Effector CD8-positive, alpha-beta T cell (primary cell): ENCODE measurements at regions not wholly inside any gene's neighbourhood (a gene's known extent, or its start where the extent isn't known, plus 50 kb on each side); places are given as distances from the start of the nearest gene placed in this dataset.

Experiments used
- DNase-seq: peaks from one replicate; lab custom pipeline; 2025; lab: John Stamatoyannopoulos, UW

DNA sequence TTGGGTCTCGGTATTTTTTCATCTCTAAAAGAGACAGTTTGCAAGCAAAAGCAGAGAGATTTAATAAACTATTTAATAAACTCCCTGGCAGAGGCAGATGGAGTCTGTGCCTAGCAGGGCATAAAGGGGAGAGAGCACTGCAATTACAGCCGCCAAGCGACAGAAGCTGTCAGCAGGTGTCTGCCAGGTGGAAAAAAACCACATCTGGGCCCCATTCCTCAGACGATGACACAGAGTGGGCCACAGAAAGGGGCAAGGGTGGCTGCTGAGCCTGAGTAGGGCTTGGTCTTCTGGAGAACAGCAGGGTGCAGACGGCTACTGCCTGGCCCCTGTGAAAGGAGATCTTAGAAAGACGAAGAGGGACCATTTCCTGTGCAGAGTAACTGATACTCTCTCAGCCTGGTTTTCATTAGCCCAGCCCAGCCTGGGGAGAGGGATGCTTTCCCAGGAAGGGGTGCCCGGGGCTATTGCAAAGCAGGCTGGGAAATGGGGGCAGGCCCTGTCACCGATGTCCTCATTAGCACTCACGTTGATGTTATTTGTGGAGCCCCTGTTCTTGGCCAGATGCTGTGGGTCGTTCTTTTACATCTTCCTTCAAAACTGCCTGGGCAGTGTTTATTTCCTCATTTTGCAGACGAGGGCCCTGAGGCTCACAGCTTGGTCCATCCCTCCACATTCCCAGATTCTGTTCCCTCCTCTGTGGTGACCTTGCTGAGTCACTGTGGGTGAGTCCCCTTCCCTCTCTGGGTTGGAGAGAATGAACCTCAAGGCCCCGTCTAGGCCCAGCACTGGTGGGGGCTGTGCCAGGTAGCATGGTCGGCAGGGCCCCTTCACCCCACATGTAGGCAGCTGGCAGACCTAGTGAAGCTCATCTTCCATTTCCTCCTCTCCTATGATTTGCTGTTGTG, 472.7 kb downstream of the PTPRU start:
- no peak for DNase-seq

DNA sequence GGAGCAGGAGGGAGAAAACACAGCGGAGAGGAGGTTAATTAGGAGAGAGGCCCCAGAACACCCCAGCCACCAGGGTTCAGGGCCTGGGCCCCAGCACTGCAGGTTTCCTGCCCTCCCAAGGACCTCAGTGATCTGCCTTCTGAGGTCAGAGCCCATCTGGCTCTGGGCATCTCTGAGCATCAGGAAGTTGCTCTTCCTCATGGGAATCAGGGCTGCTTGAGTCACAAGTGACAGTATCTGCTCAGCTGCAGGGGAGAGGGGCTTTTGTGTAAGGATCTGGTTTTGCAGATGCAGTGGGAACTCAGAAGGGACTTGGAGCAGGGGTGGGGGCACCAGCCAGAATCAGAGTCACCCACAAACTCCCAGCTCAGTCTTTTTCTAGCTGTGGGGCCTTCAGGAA, 472.1 kb downstream of the PTPRU start:
- DNase-seq = no peak

DNA sequence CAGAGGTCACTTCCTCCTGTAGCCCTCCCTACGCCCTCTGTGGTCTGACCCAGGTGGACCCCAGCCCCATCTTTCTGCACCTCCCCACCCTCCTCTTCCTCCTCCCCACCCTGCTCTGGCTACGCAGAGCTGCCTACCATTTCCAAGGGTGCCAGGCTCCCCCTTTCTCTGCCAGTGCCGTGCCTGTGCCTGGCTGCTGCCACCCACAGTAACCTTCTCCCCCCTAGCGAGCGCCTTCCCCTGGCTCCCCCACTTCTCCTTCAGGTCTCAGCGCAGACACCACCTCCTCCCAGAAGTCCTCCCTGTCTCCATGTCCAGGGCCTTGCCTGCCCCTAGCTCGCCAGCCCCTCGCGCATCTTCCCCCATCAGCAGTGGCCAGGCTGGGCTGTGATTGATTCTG, 471.5 kb downstream of the PTPRU start:
- DNase-seq = no peak

DNA sequence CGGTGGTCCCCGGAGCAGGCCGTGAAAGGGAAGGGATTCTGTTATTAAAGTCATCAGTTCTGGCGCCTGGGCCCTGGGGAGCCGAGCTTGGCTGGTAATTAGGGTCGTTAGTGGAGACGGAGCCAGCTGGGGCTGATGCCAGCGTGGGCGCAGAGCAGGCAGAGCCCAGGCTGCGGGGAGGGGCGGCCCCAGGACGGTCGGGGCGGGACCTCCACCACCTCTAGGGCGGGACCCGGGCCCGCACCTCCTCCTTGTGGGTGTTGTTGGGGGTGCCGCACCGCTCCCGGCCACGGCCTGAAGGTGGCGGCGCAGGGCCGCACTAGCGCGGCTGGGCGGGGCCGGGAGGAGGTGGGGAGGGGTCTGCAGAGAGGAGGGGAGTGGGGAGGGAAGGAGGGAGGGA, 470.6 kb downstream of the PTPRU start:
- DNase-seq = no peak

DNA sequence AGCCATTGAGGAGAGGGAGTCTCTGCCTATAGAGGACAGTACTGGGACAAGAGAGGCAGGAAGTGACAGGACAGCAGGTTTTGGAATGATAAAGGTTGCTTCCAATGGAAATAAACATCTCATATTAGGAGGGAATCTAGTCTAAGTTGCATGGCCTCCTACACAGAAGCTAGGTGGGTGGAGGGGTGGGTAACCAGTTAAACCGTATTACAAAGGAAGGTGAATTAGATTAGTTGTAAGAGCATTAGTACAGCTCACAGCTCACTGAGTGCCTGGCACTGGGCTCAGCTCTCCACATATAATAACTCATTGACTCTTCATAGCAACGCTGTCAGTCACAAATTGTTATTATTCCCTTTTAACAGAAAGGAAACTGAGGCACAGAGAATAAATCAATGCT, 468.1 kb downstream of the PTPRU start:
- DNase-seq = no peak

DNA sequence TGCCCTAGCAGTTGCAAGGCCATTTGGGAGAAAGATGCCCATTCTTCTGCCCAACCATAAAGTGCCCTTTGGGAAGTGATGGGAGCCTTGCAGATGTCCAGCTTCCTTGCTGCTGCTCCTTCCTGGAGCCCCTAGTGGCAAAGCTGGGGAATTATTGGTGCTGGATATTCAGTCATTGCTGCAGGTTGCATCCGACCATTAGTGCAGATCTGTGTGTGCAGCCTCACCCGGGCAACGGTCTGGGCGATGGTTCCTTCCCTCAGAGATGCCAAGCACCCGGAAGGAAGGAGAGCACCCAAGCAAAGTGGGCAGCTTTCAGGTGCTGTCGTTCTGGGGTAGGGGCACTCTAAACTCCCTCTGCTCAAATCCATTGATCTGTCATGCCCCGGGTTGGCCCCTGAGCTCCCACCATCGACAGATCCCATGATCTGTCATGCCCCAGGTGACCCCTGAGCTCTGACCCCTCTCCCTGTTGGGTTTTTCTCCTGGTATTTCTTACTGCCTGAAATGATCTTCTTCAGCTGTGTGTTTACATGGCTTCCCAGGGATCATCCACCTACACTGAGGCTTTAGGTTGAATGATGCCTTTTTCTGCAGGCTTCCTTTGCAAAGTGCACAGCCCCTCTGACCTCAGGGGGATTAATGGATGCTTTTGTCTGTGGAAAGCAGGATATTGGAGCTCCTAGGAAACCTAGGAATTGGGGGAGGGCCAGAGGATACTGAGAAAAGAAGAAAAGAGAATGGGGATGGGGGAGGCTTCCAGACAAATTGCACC, 467.5 kb downstream of the PTPRU start:
- DNase-seq = no peak

DNA sequence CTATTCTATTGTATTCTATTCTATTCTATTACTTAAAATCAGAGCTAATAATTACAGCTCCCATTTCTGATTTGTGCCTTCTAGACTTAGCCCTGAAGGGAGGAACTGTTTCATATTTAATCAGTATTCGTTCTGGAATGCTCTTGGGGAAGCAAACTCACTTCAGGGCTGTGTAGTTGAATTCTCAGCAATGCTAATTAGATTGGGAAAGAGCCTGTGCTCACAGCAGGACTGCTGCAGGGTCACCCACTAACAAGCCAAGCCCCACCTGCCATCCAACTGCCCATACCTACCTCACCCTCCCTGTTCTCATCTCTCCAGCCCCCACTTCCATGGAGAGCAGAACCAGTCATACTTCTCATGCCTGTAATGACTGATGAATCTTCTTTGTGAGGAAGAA, 464.2 kb downstream of the PTPRU start:
- DNase-seq = no peak

DNA sequence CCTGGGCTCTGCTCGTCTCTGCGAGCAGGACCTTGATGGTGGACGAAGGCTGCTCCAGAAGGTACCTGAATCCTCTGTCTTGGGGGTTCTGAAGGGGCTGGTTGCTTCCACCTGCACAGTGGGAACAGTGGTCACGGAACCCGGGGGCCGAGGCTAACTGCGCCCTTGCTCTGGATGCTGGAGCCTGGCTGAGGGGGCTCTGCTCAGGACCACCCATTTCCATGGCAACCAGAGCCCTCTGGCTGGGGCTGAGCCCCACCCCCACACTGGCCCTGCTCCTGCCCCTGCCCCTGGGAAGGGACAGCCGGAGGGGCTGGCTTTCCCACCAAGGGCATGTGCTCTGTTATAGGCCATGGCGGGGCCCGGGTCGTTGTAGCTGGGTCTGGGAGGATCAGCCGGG, 462.3 kb downstream of the PTPRU start:
- DNase-seq = no peak

DNA sequence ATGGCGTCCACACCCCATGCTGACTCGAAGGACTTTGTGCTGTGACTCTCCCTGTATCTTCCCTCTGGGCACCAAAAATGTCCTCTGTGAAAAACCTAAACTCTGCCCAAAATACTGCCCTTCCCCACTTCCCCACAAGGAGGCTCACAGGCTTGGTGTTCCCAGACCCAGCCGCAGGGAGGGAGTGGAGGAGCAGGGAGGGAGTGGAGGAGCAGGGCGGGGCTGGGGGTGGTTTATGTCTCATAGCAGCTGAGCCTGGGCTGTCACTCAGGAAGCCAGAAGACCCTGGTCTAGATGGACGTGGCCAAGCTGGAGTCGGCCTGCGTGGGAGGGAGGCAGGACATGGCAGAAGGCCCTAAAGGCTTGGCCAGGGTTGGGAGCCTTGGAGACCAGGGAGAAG, 461.7 kb downstream of the PTPRU start:
- no peak for DNase-seq

DNA sequence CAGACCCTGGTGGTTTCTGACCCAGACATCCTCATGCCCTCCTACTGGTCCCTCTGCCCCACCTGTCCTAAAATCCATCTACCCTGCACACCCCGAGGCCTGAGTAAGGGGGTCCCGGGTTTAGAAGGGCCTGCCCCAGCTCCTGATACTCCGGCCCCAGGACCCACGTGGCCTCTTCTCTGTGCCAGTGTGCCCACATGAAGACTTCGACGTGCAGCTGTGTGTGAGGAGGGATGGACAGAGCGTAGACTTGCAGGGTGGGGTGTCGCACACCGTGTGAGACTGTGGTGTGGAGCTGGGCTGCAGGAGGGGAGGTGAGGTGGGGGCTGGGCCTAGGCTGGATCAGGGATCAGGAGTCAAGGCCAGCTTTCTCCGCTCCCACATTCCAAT, 461.1 kb downstream of the PTPRU start:
- DNase-seq = no peak

DNA sequence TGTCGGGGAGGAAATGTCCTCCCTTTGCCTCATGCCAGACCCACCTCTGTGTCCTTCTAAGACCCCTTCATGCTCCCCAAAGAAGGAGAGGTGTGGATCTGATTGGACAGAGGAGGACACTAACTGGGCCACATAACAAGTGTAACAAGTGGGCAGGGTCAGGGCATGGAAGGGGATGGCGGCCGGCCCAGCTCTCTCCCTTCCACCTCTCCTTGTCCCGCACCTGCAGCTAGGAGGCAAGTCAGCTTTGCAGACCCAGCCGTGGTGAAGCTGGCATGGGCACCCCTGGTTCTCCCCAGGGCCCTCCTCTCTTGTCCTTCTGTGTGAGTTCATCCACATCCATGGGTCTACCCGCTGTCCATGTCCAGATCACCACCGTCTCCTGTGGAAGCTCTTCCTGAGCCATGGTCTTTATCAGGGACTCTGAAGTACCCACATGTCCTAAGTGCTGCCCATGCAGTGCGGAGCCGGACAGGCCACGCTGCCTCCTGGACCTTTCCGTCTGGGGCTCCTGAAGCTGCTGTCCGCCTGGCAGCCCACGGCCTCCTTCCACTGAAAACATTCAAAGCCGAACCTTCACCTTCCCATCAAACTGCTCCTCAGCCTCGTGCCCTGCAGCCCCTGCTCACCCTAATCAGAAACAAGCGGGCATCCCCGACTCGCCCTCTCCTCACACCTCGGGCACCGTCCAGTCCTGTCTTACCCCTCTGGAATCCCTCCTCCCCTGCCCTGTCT, 460.5 kb downstream of the PTPRU start:
- no peak for DNase-seq

DNA sequence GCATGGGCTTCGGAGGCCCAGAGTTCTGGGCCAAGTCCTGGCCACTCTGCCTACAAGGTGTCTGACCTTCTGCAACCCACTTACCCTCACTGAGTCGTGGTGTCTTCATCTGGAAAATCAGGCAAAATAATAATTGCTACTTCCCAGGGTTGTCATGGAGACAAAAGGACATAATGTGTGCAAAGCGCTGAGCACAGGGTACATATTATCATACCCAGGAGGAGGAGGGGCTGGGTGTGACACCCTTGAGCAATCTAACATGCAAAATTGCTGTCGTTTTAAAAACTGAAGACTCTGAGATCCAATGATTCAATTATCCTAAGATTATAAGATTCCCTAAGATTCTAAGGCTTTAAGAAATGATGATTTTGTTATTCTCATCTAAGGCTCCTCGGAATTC, 459.5 kb downstream of the PTPRU start:
- no peak for DNase-seq

DNA sequence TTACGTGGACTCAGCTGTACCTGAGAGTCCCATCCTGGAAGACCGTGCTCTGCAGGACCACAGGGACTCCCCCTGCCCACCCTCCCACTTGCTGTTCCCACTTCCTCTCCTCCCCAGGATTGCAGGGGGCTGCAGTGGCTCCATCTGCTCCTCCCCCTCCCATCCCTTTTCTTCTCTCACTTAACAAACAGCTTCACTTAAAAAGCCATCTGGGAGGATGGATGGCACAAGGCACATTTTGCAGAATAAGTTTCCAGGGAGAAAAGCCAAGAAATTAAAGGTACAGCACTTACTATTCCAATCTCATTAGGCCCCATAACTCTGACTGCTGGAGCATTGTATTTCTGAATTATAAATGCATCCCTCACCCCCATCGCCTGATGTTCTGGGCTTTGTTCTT, 458.7 kb downstream of the PTPRU start:
- DNase-seq = no peak

DNA sequence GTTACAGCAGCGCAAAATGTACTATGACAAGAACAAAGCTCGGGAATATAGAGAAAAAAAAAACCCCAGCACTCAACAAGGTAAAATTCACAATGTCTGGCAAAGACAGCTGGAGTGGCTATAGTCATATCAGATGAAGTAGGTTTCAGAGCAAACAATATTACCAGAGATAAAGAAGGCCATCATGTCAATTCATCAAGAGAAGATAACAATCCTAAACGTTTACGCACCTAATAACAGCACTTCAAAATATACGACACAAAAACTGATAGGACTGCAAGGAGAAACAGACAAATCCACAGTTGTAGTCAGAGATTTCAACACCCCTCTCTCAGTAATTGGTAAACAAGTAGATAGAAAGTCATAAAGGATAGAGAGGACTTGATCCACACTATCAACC, 455.2 kb downstream of the PTPRU start:
- no peak for DNase-seq

DNA sequence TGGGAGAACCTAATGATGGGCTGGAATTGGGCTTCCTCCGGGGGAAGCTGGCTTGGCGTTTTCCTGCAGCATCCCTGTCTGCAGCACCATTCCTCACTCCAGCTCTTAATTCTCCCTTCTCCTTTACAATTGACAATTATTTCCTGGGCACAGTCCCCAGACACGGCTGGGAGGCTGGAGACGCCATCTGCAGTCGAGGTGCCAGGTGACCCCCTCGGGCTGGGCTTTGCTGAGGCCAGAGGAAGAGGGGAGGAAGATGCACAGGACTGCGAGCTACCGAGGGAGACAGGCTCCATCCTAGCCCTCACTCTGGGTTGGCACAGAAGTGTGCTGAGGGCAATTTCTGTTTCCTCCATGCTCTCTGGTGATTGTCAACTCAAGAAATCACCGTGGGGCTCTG, 453.8 kb downstream of the PTPRU start:
- no peak for DNase-seq

DNA sequence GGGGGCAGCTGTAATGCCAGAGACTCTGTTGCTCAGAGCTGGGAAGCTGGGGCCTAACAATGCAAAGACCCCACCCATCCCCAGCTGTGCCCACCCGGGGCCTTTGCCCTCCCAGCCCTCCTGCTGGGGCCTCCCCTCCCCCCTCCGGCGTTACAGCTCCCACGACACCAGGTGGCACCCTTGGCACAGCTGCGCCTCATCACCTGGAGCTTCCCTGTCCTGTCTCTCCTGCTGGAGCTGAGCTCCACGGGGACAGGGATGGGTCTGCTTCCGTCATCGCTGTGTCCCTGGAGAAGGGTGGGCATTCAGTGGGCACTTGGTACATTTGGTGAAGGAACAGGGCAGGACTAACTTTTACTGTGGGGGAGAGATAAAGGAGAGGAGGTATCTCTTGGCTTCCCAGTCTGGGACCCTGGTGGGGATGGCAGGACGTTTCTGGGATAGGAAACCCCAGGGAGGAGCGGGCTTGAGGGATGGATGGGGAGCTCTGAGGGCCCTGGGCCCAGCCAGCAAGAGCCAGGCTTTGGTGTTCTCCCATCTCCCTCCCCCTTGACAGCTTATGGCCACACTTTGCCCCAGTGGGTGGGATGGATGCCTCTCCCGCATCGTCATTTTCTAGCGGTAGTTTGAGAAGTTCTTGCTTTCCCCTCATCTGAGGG, 453.2 kb downstream of the PTPRU start:
- DNase-seq = no peak

DNA sequence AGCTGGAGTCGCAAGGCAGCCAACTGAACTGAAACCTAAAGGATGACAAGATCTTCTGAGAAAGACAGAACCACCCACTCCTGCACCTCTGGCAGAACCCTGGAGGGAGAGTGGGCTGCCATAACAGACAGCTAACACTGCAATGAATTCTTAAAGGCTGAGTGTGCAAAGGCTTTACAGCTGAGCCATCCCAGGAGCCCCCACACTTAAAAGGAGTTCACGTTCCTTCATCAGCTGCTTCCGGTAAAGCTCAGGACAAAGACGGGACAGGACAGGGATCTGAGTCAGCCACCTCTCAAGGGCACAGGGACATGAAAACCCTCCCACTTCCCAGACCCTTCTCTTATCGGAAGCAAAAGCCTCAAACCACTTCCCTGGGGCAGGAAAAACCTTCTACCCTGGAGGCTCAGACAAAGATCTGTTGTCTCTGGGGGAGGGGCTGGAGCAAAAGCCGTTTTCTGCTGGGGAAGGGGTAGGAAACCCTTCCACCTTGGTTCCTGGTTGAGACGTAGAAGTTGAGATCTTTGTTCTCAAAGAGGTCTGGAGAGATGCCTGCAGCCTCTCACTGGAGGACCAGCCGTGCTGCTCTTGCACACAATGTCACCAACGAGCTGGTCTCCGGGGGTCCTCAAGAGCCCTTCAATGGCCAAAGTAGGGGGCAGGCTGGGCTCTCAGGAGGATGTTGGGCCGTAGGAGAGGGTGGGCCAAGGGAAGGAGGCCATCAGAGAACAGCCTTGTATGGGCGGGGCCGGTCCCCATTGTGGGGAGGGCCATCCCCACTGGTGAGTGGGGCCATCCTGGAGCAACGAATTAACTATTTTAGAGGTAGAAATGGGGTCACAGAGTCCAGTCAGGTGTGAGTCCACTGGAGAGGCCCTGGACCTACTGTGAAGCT, 452.4 kb downstream of the PTPRU start:
- no peak for DNase-seq

DNA sequence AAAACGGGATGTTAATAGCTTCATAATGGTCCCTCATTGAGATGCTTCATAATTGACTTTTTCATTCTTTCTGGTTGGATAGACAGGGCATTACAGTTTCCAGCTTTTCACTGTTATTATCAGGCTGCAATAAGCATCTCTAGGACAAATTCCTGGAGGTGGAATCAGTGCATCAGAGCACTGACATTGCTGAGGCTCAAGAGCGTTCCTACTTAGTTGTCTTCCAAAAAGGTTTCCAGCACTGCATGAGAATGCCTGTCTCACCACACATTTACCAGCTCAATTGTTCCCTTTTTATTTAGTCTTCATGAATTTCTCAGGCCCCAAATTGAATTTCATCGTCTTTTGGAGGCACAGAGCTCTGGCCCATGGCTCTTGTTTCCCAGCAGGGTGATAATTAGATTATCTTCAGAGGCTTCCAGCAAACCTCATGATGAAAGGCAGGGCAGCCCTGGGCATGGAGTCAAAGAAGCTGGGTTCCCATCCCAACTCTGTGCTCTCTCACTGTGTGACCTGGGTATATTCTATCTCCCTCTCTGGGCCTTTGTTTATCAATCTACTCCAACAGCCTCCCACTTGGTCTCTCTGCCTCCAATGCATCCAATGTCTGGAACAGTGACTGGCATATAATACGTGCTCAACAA, 451.4 kb downstream of the PTPRU start:
- no peak for DNase-seq

DNA sequence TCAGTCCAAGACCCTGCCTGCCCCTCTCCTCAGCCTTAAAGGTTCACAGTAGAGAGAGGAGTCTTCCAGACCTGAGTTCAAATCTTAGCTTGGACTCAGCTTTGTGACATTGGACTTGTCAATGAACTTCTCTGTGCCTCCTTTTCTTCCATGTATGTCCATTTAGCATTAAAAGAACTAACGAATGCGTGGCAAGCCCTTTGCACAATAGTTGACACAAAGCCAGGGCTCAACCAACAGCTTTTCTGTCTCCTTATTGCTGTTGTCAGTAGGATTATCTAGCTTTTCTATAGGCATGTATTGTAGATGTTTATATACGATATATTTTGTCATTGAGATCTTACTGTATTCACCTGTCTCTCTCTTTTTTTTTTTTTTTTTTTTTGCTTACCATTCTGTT, 450.8 kb downstream of the PTPRU start:
- DNase-seq = no peak
